Ishikawa (cell line): ENCODE measurements at regions not wholly inside any gene's neighbourhood (a gene's known extent, or its start where the extent isn't known, plus 50 kb on each side); places are given as distances from the start of the nearest gene placed in this dataset.

Source experiments
- CEBPB ChIP-seq: IDR thresholded peaks from 2 replicates; pipeline ENCODE4 v1.6.1; 2012
- CREB1 ChIP-seq: IDR thresholded peaks from 2 replicates; pipeline ENCODE4 v1.6.1; 2012; ENCODE audit warnings: low read depth
- EGR1 ChIP-seq: IDR thresholded peaks from 2 replicates; pipeline ENCODE4 v1.6.1; 2012
- EP300 ChIP-seq: IDR thresholded peaks from 2 replicates; pipeline ENCODE4 v1.6.1; 2012; ENCODE audit warnings: borderline replicate concordance
- FOXM1 ChIP-seq: IDR thresholded peaks from 2 replicates; pipeline ENCODE4 v1.6.1; 2012; ENCODE audit warnings: low read depth, borderline replicate concordance
- NFIC ChIP-seq: IDR thresholded peaks from 2 replicates; pipeline ENCODE4 v1.6.1; 2012
- RAD21 ChIP-seq: IDR thresholded peaks from 2 replicates; pipeline ENCODE4 v1.6.1; 2012; ENCODE audit warnings: low read depth
- TAF1 ChIP-seq: IDR thresholded peaks from 2 replicates; pipeline ENCODE4 v1.6.1; 2012; ENCODE audit warnings: low read depth, mild to moderate bottlenecking
- TCF12 ChIP-seq: IDR thresholded peaks from 2 replicates; pipeline ENCODE4 v1.6.1; 2012; ENCODE audit warnings: low read depth
- TEAD4 ChIP-seq: IDR thresholded peaks from 2 replicates; pipeline ENCODE4 v1.6.1; 2012
- YY1 ChIP-seq: IDR thresholded peaks from 2 replicates; pipeline ENCODE4 v1.6.1; 2012; ENCODE audit warnings: low read depth
- ZBTB7A ChIP-seq: IDR thresholded peaks from 2 replicates; pipeline ENCODE4 v1.6.1; 2012; ENCODE audit warnings: low read depth
- TF ChIP-seq, protein P1 (sequence below): IDR thresholded peaks from 2 replicates; pipeline ENCODE4 v1.6.1; 2012
- TF ChIP-seq, protein P2 (sequence below): IDR thresholded peaks from 2 replicates; pipeline ENCODE4 v1.6.1; 2012; ENCODE audit warnings: low read depth, mild to moderate bottlenecking
- TF ChIP-seq, protein P3 (sequence below): IDR thresholded peaks from 2 replicates; pipeline ENCODE4 v1.6.1; 2012

DNA sequence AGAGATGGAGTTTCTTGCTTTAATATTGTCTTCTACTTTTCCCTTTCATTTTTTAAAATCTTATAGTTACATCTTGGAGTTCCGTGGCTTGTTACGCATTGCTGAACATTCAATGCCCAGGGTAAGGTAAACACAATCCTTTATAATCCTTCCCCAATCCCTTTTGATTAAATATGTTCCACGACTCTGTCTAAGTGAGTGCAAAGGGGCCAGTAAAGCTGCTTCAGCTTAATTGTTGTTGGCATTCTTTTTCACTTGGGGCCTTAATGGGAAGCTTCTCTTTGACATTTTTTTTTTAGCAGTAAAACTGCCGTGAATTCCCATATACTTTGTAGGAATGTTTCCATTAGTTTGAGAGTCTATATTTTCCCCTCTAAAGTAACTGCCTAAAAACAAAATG is 1028.1 kb downstream of the C4orf33 start:
- TF ChIP-seq ZBTB7A = no peak
- TF ChIP-seq, protein P1, sequence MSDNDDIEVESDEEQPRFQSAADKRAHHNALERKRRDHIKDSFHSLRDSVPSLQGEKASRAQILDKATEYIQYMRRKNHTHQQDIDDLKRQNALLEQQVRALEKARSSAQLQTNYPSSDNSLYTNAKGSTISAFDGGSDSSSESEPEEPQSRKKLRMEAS = no peak
- no peak for TF ChIP-seq EP300
- TF ChIP-seq YY1 = no peak
- no peak for TF ChIP-seq EGR1

DNA sequence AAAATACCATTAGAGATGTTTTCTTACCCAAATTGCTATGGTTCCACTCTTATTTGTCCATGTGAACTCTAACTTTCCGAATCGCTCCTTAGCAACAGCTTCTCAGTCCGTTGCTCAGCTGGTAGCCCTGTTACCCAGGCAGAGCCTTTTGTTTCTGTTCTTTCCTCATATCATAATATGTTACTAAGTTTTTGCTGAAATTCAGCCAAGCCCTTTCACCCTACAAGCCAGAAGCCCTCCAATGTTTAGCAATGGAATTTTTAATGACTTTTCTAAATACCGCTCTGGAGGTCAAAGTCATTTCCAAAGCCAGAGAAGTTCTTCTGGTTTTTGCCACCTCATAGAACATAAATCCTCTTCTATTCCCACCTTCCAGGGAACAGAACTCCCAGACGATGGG is 1029.5 kb downstream of the C4orf33 start:
- TF ChIP-seq YY1 (no peak), TCF12 (no peak), TEAD4 (no peak)

DNA sequence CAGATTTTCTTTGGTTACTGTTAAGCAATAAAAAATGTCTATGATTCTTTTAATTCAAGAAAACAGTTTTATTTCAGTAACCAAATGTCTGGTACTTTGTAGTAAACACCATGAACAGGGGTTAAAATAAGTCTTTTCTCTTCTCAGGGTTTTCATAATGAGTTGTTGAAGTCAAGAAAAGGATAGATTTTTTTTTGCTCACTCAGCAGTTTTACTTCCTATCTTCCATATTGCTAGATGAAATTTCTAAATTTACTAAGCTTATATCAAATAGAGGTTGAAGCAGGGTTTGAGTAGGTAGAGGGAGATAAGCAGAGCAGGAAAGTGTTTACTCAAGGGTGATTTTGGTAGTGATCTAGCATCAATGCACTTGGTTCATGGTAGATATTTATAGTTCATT is 1031.3 kb downstream of the C4orf33 start:
- TF ChIP-seq, protein P2, sequence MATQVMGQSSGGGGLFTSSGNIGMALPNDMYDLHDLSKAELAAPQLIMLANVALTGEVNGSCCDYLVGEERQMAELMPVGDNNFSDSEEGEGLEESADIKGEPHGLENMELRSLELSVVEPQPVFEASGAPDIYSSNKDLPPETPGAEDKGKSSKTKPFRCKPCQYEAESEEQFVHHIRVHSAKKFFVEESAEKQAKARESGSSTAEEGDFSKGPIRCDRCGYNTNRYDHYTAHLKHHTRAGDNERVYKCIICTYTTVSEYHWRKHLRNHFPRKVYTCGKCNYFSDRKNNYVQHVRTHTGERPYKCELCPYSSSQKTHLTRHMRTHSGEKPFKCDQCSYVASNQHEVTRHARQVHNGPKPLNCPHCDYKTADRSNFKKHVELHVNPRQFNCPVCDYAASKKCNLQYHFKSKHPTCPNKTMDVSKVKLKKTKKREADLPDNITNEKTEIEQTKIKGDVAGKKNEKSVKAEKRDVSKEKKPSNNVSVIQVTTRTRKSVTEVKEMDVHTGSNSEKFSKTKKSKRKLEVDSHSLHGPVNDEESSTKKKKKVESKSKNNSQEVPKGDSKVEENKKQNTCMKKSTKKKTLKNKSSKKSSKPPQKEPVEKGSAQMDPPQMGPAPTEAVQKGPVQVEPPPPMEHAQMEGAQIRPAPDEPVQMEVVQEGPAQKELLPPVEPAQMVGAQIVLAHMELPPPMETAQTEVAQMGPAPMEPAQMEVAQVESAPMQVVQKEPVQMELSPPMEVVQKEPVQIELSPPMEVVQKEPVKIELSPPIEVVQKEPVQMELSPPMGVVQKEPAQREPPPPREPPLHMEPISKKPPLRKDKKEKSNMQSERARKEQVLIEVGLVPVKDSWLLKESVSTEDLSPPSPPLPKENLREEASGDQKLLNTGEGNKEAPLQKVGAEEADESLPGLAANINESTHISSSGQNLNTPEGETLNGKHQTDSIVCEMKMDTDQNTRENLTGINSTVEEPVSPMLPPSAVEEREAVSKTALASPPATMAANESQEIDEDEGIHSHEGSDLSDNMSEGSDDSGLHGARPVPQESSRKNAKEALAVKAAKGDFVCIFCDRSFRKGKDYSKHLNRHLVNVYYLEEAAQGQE = no peak
- TF ChIP-seq EP300 (no peak), CEBPB (no peak), RAD21 (no peak), TAF1 (no peak), CREB1 (no peak), YY1 (no peak), TEAD4 (no peak), FOXM1 (no peak), EGR1 (no peak), ZBTB7A (no peak), TCF12 (no peak), NFIC (no peak)
- TF ChIP-seq, protein P3, sequence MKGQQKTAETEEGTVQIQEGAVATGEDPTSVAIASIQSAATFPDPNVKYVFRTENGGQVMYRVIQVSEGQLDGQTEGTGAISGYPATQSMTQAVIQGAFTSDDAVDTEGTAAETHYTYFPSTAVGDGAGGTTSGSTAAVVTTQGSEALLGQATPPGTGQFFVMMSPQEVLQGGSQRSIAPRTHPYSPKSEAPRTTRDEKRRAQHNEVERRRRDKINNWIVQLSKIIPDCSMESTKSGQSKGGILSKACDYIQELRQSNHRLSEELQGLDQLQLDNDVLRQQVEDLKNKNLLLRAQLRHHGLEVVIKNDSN = no peak
- TF ChIP-seq, protein P1 = no peak

DNA sequence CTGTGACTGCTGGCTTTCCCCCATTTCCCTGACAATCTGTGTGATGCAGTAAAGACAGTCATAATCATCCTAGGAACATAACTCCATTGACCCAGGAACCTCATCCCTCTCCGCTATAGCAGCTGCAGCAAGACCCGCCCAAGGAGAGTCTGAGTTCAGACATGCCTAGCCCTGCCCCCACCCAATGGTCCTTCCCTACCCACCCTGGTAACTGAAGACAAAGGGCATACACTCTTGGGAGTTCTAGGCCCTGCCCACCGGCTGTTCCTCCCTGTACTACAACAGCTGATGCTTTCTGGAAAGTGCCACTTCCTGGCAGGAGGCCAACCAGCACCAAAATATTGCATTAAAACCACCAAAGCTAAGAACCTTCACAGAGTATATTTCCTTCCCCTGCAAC is 1035.6 kb downstream of the C4orf33 start:
- TF ChIP-seq, protein P3 = no peak
- no peak for TF ChIP-seq EP300
- TF ChIP-seq, protein P2 = no peak
- TF ChIP-seq TCF12 = no peak
- no peak for TF ChIP-seq NFIC
- TF ChIP-seq CREB1 = no peak
- TF ChIP-seq ZBTB7A = no peak
- TF ChIP-seq RAD21 = no peak
- no peak for TF ChIP-seq TAF1
- no peak for TF ChIP-seq EGR1
- TF ChIP-seq, protein P1 = no peak
- TF ChIP-seq FOXM1 = no peak
- no peak for TF ChIP-seq YY1
- no peak for TF ChIP-seq CEBPB
- no peak for TF ChIP-seq TEAD4

DNA sequence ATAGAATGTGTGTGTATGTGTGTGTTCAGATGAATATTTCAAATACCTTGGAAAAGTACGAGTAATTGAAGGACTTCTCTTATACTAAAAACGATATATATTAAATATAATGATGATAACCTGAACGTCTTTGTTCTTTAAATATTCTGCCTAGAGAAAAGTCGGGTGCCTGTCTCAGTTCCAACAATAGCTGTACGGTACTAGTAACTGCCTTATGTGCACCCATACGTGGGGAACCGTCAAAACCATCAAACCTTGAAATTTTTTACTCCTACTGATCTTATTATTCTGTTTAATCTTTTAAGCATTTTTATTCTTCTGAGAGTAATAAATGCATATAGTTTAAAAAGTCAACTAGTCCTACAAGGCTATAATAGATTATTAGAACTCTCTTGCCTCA is 1045.7 kb downstream of the C4orf33 start:
- TF ChIP-seq EP300 = no peak
- no peak for TF ChIP-seq TCF12
- no peak for TF ChIP-seq RAD21
- TF ChIP-seq, protein P1 = no peak
- no peak for TF ChIP-seq TAF1
- TF ChIP-seq YY1 = no peak
- TF ChIP-seq CEBPB = no peak

DNA sequence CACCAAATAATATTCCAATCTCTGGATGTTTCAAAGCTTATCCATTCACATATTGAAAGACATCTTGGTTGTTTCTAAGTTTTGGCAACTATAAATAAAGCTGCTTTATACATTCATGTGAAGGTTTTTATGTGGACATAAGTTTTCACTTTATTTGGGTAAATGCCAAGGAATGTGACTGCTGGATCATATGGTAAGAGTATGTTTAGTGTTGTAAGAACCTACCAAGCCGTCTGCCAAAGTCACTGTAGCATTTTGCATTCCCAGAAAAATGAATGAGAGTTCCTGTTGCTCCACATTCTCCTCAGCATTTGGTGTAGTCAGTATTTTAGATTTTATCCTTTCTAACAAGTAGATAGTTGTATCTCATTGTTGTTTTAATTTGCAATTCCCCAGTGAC is 1047.7 kb downstream of the C4orf33 start:
- TF ChIP-seq TEAD4 (no peak), TAF1 (no peak), CREB1 (no peak), TCF12 (no peak), CEBPB (no peak), EP300 (no peak), NFIC (no peak), EGR1 (no peak), YY1 (no peak)

DNA sequence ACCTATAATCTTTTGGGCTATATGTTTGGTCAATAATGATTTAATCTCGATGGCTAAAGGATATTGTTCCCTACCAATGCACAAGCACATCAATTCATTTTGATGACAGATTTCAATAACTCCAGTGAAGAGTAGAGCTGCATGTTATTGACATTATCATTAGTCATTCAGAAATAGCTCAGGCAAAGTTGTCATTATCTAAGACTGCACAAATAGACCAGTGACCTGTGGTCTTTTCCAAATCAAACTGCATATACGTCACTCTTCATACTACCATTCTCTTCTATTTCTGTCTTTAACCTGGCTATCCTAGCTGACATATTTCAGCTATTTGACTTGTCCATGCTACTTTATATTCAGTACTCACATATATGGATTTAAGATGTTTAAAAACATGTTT is 1050.8 kb downstream of the C4orf33 start:
- TF ChIP-seq ZBTB7A (no peak), YY1 (no peak), TEAD4 (no peak), NFIC (no peak), FOXM1 (no peak), CEBPB (no peak), RAD21 (no peak), TCF12 (no peak), CREB1 (no peak), EGR1 (no peak), EP300 (no peak), TAF1 (no peak)
- TF ChIP-seq, protein P2 = no peak
- TF ChIP-seq, protein P3 = no peak
- TF ChIP-seq, protein P1 = no peak
